ENCODE measurements at regions not wholly inside any gene's neighbourhood (a gene's known extent, or its start where the extent isn't known, plus 50 kb on each side); places are given as distances from the start of the nearest gene placed in this dataset.

GRCh38 chr16:63697736-63698135, 1424.1 kb downstream of the CDH11 start:
- no peak for TF ChIP-seq CTCF (optimal IDR thresholded peaks at IDR 0.05 in 1 of 3, IDR thresholded peaks at IDR 0.05 in 1 of 3, conservative IDR thresholded peaks at IDR 0.05 in 1 of 3; ENCODE audit: extremely low read depth in 1 of 3, insufficient read depth in 2 of 3, low read length in 3 of 3)
- TF ChIP-seq EZH2 (IDR thresholded peaks at IDR 0.05; ENCODE audit: low read length): no peak

Data from keratinocyte (primary cell).